ENCODE measurements at regions not wholly inside any gene's neighbourhood (a gene's known extent, or its start where the extent isn't known, plus 50 kb on each side); places are given as distances from the start of the nearest gene placed in this dataset.

GRCh38 chr11:90747057-90747456 lies 524.2 kb upstream of the CHORDC1 start:
- Histone ChIP-seq H3K27ac (ENCODE audit: low read depth, low read length) (no peak overlapping the region), H3K9ac (ENCODE audit: low read length) (no peak overlapping the region), H3K4me1 (ENCODE audit: control insufficient read depth, insufficient read depth, low read length) (no peaks in the 10 kb centered on the region), H3K4me3 (ENCODE audit: low read depth, low read length) (no peak overlapping the region), H3K27me3 (ENCODE audit: control insufficient read depth, insufficient read depth, low read length) (no peaks in the 10 kb centered on the region), H3K9me3 (ENCODE audit: control insufficient read depth, insufficient read depth, low read depth, low read length) (peaks cover 19% of the 10 kb centered on the region), H3K36me3 (ENCODE audit: control insufficient read depth, insufficient read depth, low read length) (no peaks in the 10 kb centered on the region)

- Histone ChIP-seq H3K27me3 (ENCODE audit: control insufficient read depth, insufficient read depth, low read length) (no peaks in the 10 kb centered on the region), H3K9me3 (ENCODE audit: control insufficient read depth, insufficient read depth, low read depth, low read length) (peaks cover 19% of the 10 kb centered on the region), H3K4me3 (ENCODE audit: low read depth, low read length) (no peak overlapping the region), H3K36me3 (ENCODE audit: control insufficient read depth, insufficient read depth, low read length) (no peaks in the 10 kb centered on the region), H3K9ac (ENCODE audit: low read length) (no peak overlapping the region), H3K4me1 (ENCODE audit: control insufficient read depth, insufficient read depth, low read length) (no peaks in the 10 kb centered on the region), H3K27ac (ENCODE audit: low read depth, low read length) (no peak overlapping the region)
Measured at GRCh38 chr11:90744169-90744568, 521.3 kb upstream of the CHORDC1 start.

- Histone ChIP-seq H3K27me3 (ENCODE audit: control insufficient read depth, insufficient read depth, low read length) (no peaks in the 10 kb centered on the region), H3K4me1 (ENCODE audit: control insufficient read depth, insufficient read depth, low read length) (peaks cover 10% of the 10 kb centered on the region), H3K36me3 (ENCODE audit: control insufficient read depth, insufficient read depth, low read length) (no peaks in the 10 kb centered on the region), H3K27ac (ENCODE audit: low read depth, low read length) (no peak overlapping the region), H3K9me3 (ENCODE audit: control insufficient read depth, insufficient read depth, low read depth, low read length) (no peaks in the 10 kb centered on the region), H3K4me3 (ENCODE audit: low read depth, low read length) (no peak overlapping the region), H3K9ac (ENCODE audit: low read length) (no peak overlapping the region)
Measured at GRCh38 chr11:90738799-90739198, 516.0 kb upstream of the CHORDC1 start.

- H3K36me3 ChIP-seq (ENCODE audit: control insufficient read depth, insufficient read depth, low read length): no peaks in the 10 kb centered on the region
- H3K27me3 ChIP-seq (ENCODE audit: control insufficient read depth, insufficient read depth, low read length): no peaks in the 10 kb centered on the region
- H3K27ac ChIP-seq (ENCODE audit: low read depth, low read length): no peak overlapping the region
- H3K9me3 ChIP-seq (ENCODE audit: control insufficient read depth, insufficient read depth, low read depth, low read length): no peaks in the 10 kb centered on the region
- H3K9ac ChIP-seq (ENCODE audit: low read length): no peak overlapping the region
- H3K4me3 ChIP-seq (ENCODE audit: low read depth, low read length): no peak overlapping the region
- peaks cover 10% of the 10 kb centered on the region for H3K4me1 ChIP-seq (ENCODE audit: control insufficient read depth, insufficient read depth, low read length)
Measured at GRCh38 chr11:90737444-90738050, 514.7 kb upstream of the CHORDC1 start.

GRCh38 chr11:90732486-90732885 lies 509.6 kb upstream of the CHORDC1 start:
- Histone ChIP-seq H3K27ac (ENCODE audit: low read depth, low read length) (no peak overlapping the region), H3K27me3 (ENCODE audit: control insufficient read depth, insufficient read depth, low read length) (no peaks in the 10 kb centered on the region), H3K4me1 (ENCODE audit: control insufficient read depth, insufficient read depth, low read length) (peaks cover 6% of the 10 kb centered on the region), H3K4me3 (ENCODE audit: low read depth, low read length) (no peak overlapping the region), H3K9me3 (ENCODE audit: control insufficient read depth, insufficient read depth, low read depth, low read length) (no peaks in the 10 kb centered on the region), H3K9ac (ENCODE audit: low read length) (no peak overlapping the region), H3K36me3 (ENCODE audit: control insufficient read depth, insufficient read depth, low read length) (no peaks in the 10 kb centered on the region)

GRCh38 chr11:90723475-90723874 lies 500.6 kb upstream of the CHORDC1 start:
- Histone ChIP-seq H3K9ac (ENCODE audit: low read length) (no peak overlapping the region), H3K4me1 (ENCODE audit: control insufficient read depth, insufficient read depth, low read length) (no peaks in the 10 kb centered on the region), H3K27me3 (ENCODE audit: control insufficient read depth, insufficient read depth, low read length) (no peaks in the 10 kb centered on the region), H3K36me3 (ENCODE audit: control insufficient read depth, insufficient read depth, low read length) (no peaks in the 10 kb centered on the region), H3K4me3 (ENCODE audit: low read depth, low read length) (no peak overlapping the region), H3K27ac (ENCODE audit: low read depth, low read length) (no peak overlapping the region), H3K9me3 (ENCODE audit: control insufficient read depth, insufficient read depth, low read depth, low read length) (peaks cover 3% of the 10 kb centered on the region; the same call in 1 of the 2 replicates)

- Histone ChIP-seq H3K9me3 (ENCODE audit: control insufficient read depth, insufficient read depth, low read depth, low read length) (peaks cover 3% of the 10 kb centered on the region; the same call in 1 of the 2 replicates), H3K27me3 (ENCODE audit: control insufficient read depth, insufficient read depth, low read length) (no peaks in the 10 kb centered on the region), H3K4me1 (ENCODE audit: control insufficient read depth, insufficient read depth, low read length) (no peaks in the 10 kb centered on the region), H3K36me3 (ENCODE audit: control insufficient read depth, insufficient read depth, low read length) (no peaks in the 10 kb centered on the region), H3K27ac (ENCODE audit: low read depth, low read length) (no peak overlapping the region), H3K4me3 (ENCODE audit: low read depth, low read length) (no peak overlapping the region), H3K9ac (ENCODE audit: low read length) (no peak overlapping the region)
Measured at GRCh38 chr11:90722552-90723190, 499.8 kb upstream of the CHORDC1 start.

- H3K9me3 ChIP-seq (ENCODE audit: control insufficient read depth, insufficient read depth, low read depth, low read length): peaks cover 7% of the 10 kb centered on the region
- H3K9ac ChIP-seq (ENCODE audit: low read length): no peak overlapping the region
- H3K4me1 ChIP-seq (ENCODE audit: control insufficient read depth, insufficient read depth, low read length): peaks cover 4% of the 10 kb centered on the region
- H3K36me3 ChIP-seq (ENCODE audit: control insufficient read depth, insufficient read depth, low read length): no peaks in the 10 kb centered on the region
- H3K27me3 ChIP-seq (ENCODE audit: control insufficient read depth, insufficient read depth, low read length): no peaks in the 10 kb centered on the region
- no peak overlapping the region for H3K4me3 ChIP-seq (ENCODE audit: low read depth, low read length)
- no peak overlapping the region; the same call in 1 of the 2 replicates for H3K27ac ChIP-seq (ENCODE audit: low read depth, low read length)
Measured at GRCh38 chr11:90717522-90717921, 494.7 kb upstream of the CHORDC1 start.

GRCh38 chr11:90705661-90706060 lies 482.8 kb upstream of the CHORDC1 start:
- H3K9ac ChIP-seq (ENCODE audit: low read length): no peak overlapping the region
- H3K9me3 ChIP-seq (ENCODE audit: control insufficient read depth, insufficient read depth, low read depth, low read length): no peaks in the 10 kb centered on the region
- H3K4me3 ChIP-seq (ENCODE audit: low read depth, low read length): no peak overlapping the region
- no peak overlapping the region for H3K27ac ChIP-seq (ENCODE audit: low read depth, low read length)
- no peaks in the 10 kb centered on the region for H3K27me3 ChIP-seq (ENCODE audit: control insufficient read depth, insufficient read depth, low read length)
- H3K4me1 ChIP-seq (ENCODE audit: control insufficient read depth, insufficient read depth, low read length): no peaks in the 10 kb centered on the region
- no peaks in the 10 kb centered on the region for H3K36me3 ChIP-seq (ENCODE audit: control insufficient read depth, insufficient read depth, low read length)

GRCh38 chr11:90704510-90704909 lies 481.7 kb upstream of the CHORDC1 start:
- no peaks in the 10 kb centered on the region for H3K4me1 ChIP-seq (ENCODE audit: control insufficient read depth, insufficient read depth, low read length)
- no peak overlapping the region for H3K9ac ChIP-seq (ENCODE audit: low read length)
- H3K27ac ChIP-seq (ENCODE audit: low read depth, low read length): no peak overlapping the region
- H3K4me3 ChIP-seq (ENCODE audit: low read depth, low read length): no peak overlapping the region
- H3K36me3 ChIP-seq (ENCODE audit: control insufficient read depth, insufficient read depth, low read length): no peaks in the 10 kb centered on the region
- H3K27me3 ChIP-seq (ENCODE audit: control insufficient read depth, insufficient read depth, low read length): no peaks in the 10 kb centered on the region
- no peaks in the 10 kb centered on the region for H3K9me3 ChIP-seq (ENCODE audit: control insufficient read depth, insufficient read depth, low read depth, low read length)

- Histone ChIP-seq H3K4me1 (ENCODE audit: control insufficient read depth, insufficient read depth, low read length) (peaks cover 9% of the 10 kb centered on the region), H3K36me3 (ENCODE audit: control insufficient read depth, insufficient read depth, low read length) (no peaks in the 10 kb centered on the region), H3K4me3 (ENCODE audit: low read depth, low read length) (no peak overlapping the region), H3K9ac (ENCODE audit: low read length) (no peak overlapping the region), H3K9me3 (ENCODE audit: control insufficient read depth, insufficient read depth, low read depth, low read length) (no peaks in the 10 kb centered on the region), H3K27me3 (ENCODE audit: control insufficient read depth, insufficient read depth, low read length) (no peaks in the 10 kb centered on the region), H3K27ac (ENCODE audit: low read depth, low read length) (no peak overlapping the region)
Measured at GRCh38 chr11:90701716-90702115, 478.9 kb upstream of the CHORDC1 start.
